ENCODE measurements at regions not wholly inside any gene's neighbourhood (a gene's known extent, or its start where the extent isn't known, plus 50 kb on each side); places are given as distances from the start of the nearest gene placed in this dataset.

- POLR2A ChIA-PET: no interaction called here
- Histone ChIP-seq H3K27me3 (replicated peaks in 1 of 2; ENCODE audit: control insufficient read depth in 2 of 2, extremely low read depth in 1 of 2, insufficient read depth in 2 of 2, low read length in 1 of 2) (no peaks in the 10 kb centered on the region), H3K27ac (ENCODE audit: low read length) (no peak overlapping the region), H3K9me3 (no peaks in the 10 kb centered on the region), H3K4me1 (ENCODE audit: control insufficient read depth in 1 of 2, extremely low read depth in 1 of 2, insufficient read depth in 2 of 2, low read length in 2 of 2) (no peaks in the 10 kb centered on the region), H3K36me3 (ENCODE audit: control insufficient read depth in 2 of 2, extremely low read depth in 1 of 2, insufficient read depth in 1 of 2, low read length in 1 of 2) (no peaks in the 10 kb centered on the region), H3K4me3 (ENCODE audit: control insufficient read depth in 1 of 2, extremely low read depth in 1 of 2, low read length in 1 of 2) (no peak overlapping the region)
- no CpG with 5 or more reads among the region's 1 CpG for WGBS (ENCODE audit: insufficient coverage)
- no peak overlapping the region for H3K27ac Mint-ChIP-seq
- CTCF ChIA-PET: no interaction called here
- H3K4me3 Mint-ChIP-seq: no peak overlapping the region
- H3K4me1 Mint-ChIP-seq: no peaks in the 10 kb centered on the region
- ATAC-seq (replicated peaks in 1 of 4) (no peak), DNase-seq (no peak)
- no peaks in the 10 kb centered on the region for H3K36me3 Mint-ChIP-seq
- no peaks in the 10 kb centered on the region for H3K27me3 Mint-ChIP-seq
- H3K9me3 Mint-ChIP-seq: peaks cover 0 to 9% (median 0%) of the 10 kb centered on the region in 3 donors
Measured at GRCh38 chr3:35549690-35550089, 89.6 kb upstream of the ARPP21 start.

- no peaks in the 10 kb centered on the region for H3K36me3 Mint-ChIP-seq
- POLR2A ChIA-PET: no interaction called here
Measured at GRCh38 chr3:35562141-35562540, 77.2 kb upstream of the ARPP21 start.

GRCh38 chr3:35565048-35565447 is 74.3 kb upstream of the ARPP21 start:
- no peak overlapping the region for H3K4me3 ChIP-seq (ENCODE audit: control insufficient read depth in 1 of 2, extremely low read depth in 1 of 2, low read length in 1 of 2)
- ChIA-PET POLR2A (interaction anchor here in 1 of 2 donors (0.6 kb wide), 1 partner anchor 756 kb away, joined by 4 read pairs; no protein-coding TSS in a partner anchor), CTCF (no interaction called here)
- Mint-ChIP-seq H3K4me1 (no peaks in the 10 kb centered on the region), H3K27me3 (no peaks in the 10 kb centered on the region), H3K4me3 (no peak overlapping the region), H3K36me3 (no peaks in the 10 kb centered on the region), H3K9me3 (peaks cover 0 to 13% (median 7%) of the 10 kb centered on the region in 3 donors), H3K27ac (no peak overlapping the region)
- H3K36me3 ChIP-seq (ENCODE audit: control insufficient read depth in 2 of 2, extremely low read depth in 1 of 2, insufficient read depth in 1 of 2, low read length in 1 of 2): no peaks in the 10 kb centered on the region
- no peak overlapping the region for H3K27ac ChIP-seq (ENCODE audit: low read length)
- DNase-seq: no peak
- no peaks in the 10 kb centered on the region for H3K4me1 ChIP-seq (ENCODE audit: control insufficient read depth in 1 of 2, extremely low read depth in 1 of 2, insufficient read depth in 2 of 2, low read length in 2 of 2)
- H3K9me3 ChIP-seq: no peaks in the 10 kb centered on the region
- H3K27me3 ChIP-seq (replicated peaks in 1 of 2; ENCODE audit: control insufficient read depth in 2 of 2, extremely low read depth in 1 of 2, insufficient read depth in 2 of 2, low read length in 1 of 2): no peaks in the 10 kb centered on the region
- ATAC-seq (replicated peaks in 1 of 4): no peak

More at GRCh38 chr3:35562141-35562540, 77.2 kb upstream of the ARPP21 start:
- H3K4me3 ChIP-seq (ENCODE audit: control insufficient read depth in 1 of 2, extremely low read depth in 1 of 2, low read length in 1 of 2): no peak overlapping the region
- H3K4me1 ChIP-seq (ENCODE audit: control insufficient read depth in 1 of 2, extremely low read depth in 1 of 2, insufficient read depth in 2 of 2, low read length in 2 of 2): no peaks in the 10 kb centered on the region
- no peaks in the 10 kb centered on the region for H3K27me3 ChIP-seq (replicated peaks in 1 of 2; ENCODE audit: control insufficient read depth in 2 of 2, extremely low read depth in 1 of 2, insufficient read depth in 2 of 2, low read length in 1 of 2)
- no CpG with 5 or more reads among the region's 2 CpGs for WGBS (ENCODE audit: insufficient coverage)
- CTCF ChIA-PET: no interaction called here
- Mint-ChIP-seq H3K9me3 (peaks cover 9 to 19% (median 16%) of the 10 kb centered on the region in 3 donors), H3K4me1 (no peaks in the 10 kb centered on the region), H3K27ac (no peak overlapping the region), H3K27me3 (no peaks in the 10 kb centered on the region), H3K4me3 (no peak overlapping the region)
- ATAC-seq (replicated peaks in 1 of 4) (no peak), DNase-seq (no peak)
- H3K27ac ChIP-seq (ENCODE audit: low read length): no peak overlapping the region
- H3K36me3 ChIP-seq (ENCODE audit: control insufficient read depth in 2 of 2, extremely low read depth in 1 of 2, insufficient read depth in 1 of 2, low read length in 1 of 2): no peaks in the 10 kb centered on the region
- H3K9me3 ChIP-seq: no peaks in the 10 kb centered on the region
